Endothelial cell of umbilical vein (primary cell): ENCODE measurements at regions not wholly inside any gene's neighbourhood (a gene's known extent, or its start where the extent isn't known, plus 50 kb on each side); places are given as distances from the start of the nearest gene placed in this dataset.

Experiments used
- CTCF ChIP-seq, 2 donors: IDR thresholded peaks; 1 replicate in 1 of 2; 2 replicates in 1 of 2; pipeline ENCODE4 v1.5.1; 2011; ENCODE audit warnings: low read length in 2 of 2, mild to moderate bottlenecking in 2 of 2, moderate library complexity in 2 of 2, control low read depth in 1 of 2, inconsistent platforms in 1 of 2, low read depth in 1 of 2; ENCODE audit not compliant: insufficient read depth in 1 of 2; ENCODE audit errors: extremely low read depth in 1 of 2
- EZH2 ChIP-seq: IDR thresholded peaks from 2 replicates; pipeline ENCODE4 v1.6.1; 2012; ENCODE audit warnings: borderline replicate concordance, low read depth, mild to moderate bottlenecking, moderate library complexity, low read length, inconsistent platforms; ENCODE audit not compliant: severe bottlenecking
- FOS ChIP-seq: IDR thresholded peaks from 2 replicates; pipeline ENCODE4 v1.6.1; 2011; ENCODE audit warnings: mild to moderate bottlenecking, low read length, moderate library complexity, borderline replicate concordance; ENCODE audit not compliant: insufficient read depth
- GATA2 ChIP-seq: IDR thresholded peaks from 2 replicates; pipeline ENCODE4 v1.7.0; 2011; ENCODE audit warnings: low read depth, mild to moderate bottlenecking, moderate library complexity, mixed read lengths, low read length; ENCODE audit not compliant: insufficient read length, insufficient read depth
- JUN ChIP-seq: IDR thresholded peaks from 2 replicates; pipeline ENCODE4 v1.6.1; 2011; ENCODE audit warnings: borderline replicate concordance, low read depth; ENCODE audit not compliant: insufficient read length, insufficient read depth
- MAX ChIP-seq: IDR thresholded peaks from 2 replicates; pipeline ENCODE4 v1.6.1; 2011; ENCODE audit not compliant: insufficient read depth, insufficient read length
- MYC ChIP-seq: IDR thresholded peaks from one replicate; pipeline ENCODE4 v1.6.1; 2011; ENCODE audit warnings: mild to moderate bottlenecking, low read depth, low read length
- POLR2A ChIP-seq: IDR thresholded peaks from 2 replicates; pipeline ENCODE4 v1.6.1; 2012; ENCODE audit warnings: low read depth, mild to moderate bottlenecking, control low read depth, low read length
- POLR2AphosphoS5 ChIP-seq: IDR thresholded peaks from 2 replicates; pipeline ENCODE4 v1.6.1; 2012; ENCODE audit warnings: low read depth, mild to moderate bottlenecking, control low read depth, low read length, moderate library complexity; ENCODE audit not compliant: insufficient read depth

GRCh38 chr7:69176841-69177240 lies 421.4 kb upstream of the AUTS2 start:
- TF ChIP-seq CTCF (IDR thresholded peaks at IDR 0.05; ENCODE audit: extremely low read depth in 1 of 2, insufficient read depth in 1 of 2, low read depth in 1 of 2, low read length in 2 of 2), result no peak
- TF ChIP-seq POLR2A, result no peak
- no peak for TF ChIP-seq POLR2AphosphoS5
- TF ChIP-seq EZH2, result no peak
- TF ChIP-seq MAX, result no peak
- TF ChIP-seq FOS, result no peak
- TF ChIP-seq MYC, result no peak
- TF ChIP-seq JUN, result no peak
- TF ChIP-seq GATA2, result no peak
